HepG2 (cell line): ENCODE measurements at regions not wholly inside any gene's neighbourhood (a gene's known extent, or its start where the extent isn't known, plus 50 kb on each side); places are given as distances from the start of the nearest gene placed in this dataset.

Source experiments
- ATAC-seq: fragments of 200-7000 bp; cut with Tn5 transposase; 3 replicates; pipeline ENCODE4 v1.9.1; 2020; ENCODE audit warnings: mild to moderate bottlenecking, moderate library complexity
- BruUV-seq: library from RNA; stranded (reverse); fragments of 400-500 nt; replicated peaks from 2 replicates; lab custom pipeline; 2021; lab: Mats Ljungman, UMichigan
- CTCF ChIA-PET: fragments of 300-600 bp; formaldehyde crosslinking; extraction: SDS; loops from one replicate; lab custom pipeline; 2021; ENCODE audit warnings: low total read pairs, inconsistent platforms, low intra/inter-chr PET ratio; lab: Yijun Ruan, JAX
- POLR2A ChIA-PET: fragments of 350-600 bp; sonication (Branson Sonifier 250); formaldehyde crosslinking; loops from one replicate; lab custom pipeline; 2020; ENCODE audit warnings: antibody characterized with exemption, inconsistent platforms; lab: Yijun Ruan, JAX
- DNase-seq: peaks from one replicate; pipeline ENCODE4 v3.0.0-alpha.2; 2015; ENCODE audit warnings: low spot score
- FAIRE-seq: peaks from 3 replicates; lab custom pipeline; 2011; peaks lifted over from hg19 to GRCh38; lab: Jason Lieb, UNC
- H2AFZ ChIP-seq: one replicate; pipeline ENCODE4 v1.6.1; 2011; ENCODE audit warnings: low read length, inconsistent platforms
- H3K27ac ChIP-seq: fragments of 300-600 bp; 3 replicates; pipeline ENCODE4 v1.8.0; 2011; ENCODE audit warnings: mixed run types, mild to moderate bottlenecking, mixed read lengths, low read length, inconsistent platforms; ENCODE audit not compliant: insufficient read depth; ENCODE audit errors: extremely low read length
- H3K27me3 ChIP-seq, 2 experiments: fragments of 200-600 bp in 1 of 2; 2 replicates in 1 of 2; 3 replicates in 1 of 2; pipeline versions ENCODE4 v1.6.0 to v1.8.0; 2011; ENCODE audit warnings: low read length in 2 of 2, mild to moderate bottlenecking in 2 of 2, moderate library complexity in 2 of 2, inconsistent platforms in 1 of 2; ENCODE audit not compliant: insufficient read depth in 2 of 2, control insufficient read depth in 1 of 2
- H3K36me3 ChIP-seq, 2 experiments: fragments of 200-600 bp in 1 of 2; replicated peaks in 1 of 2; 2 replicates in 1 of 2; 3 replicates in 1 of 2; pipeline versions ENCODE4 v1.5.1 to v1.8.0; 2011; ENCODE audit warnings: low read length in 2 of 2, inconsistent platforms in 1 of 2; ENCODE audit not compliant: insufficient read depth in 2 of 2, control insufficient read depth in 1 of 2
- H3K4me1 ChIP-seq: 2 replicates; pipeline ENCODE4 v1.5.1; 2012; ENCODE audit warnings: low read length, inconsistent platforms; ENCODE audit not compliant: insufficient read depth
- H3K4me2 ChIP-seq: 2 replicates; pipeline ENCODE4 v1.6.0; 2011; ENCODE audit warnings: low read depth, low read length, inconsistent platforms
- H3K4me3 ChIP-seq, 3 experiments: fragments of 200-600 bp in 1 of 3; sonication (generic), shearing (Covaris generic) in 1 of 3; replicated peaks in 1 of 3; 2 replicates each; pipeline ENCODE4 v1.5.1; 2011 to 2016; ENCODE audit warnings: low read length in 3 of 3, inconsistent platforms in 2 of 3, low read depth in 2 of 3, mild to moderate bottlenecking in 2 of 3, control low read depth in 1 of 3, mixed read lengths in 1 of 3; ENCODE audit not compliant: insufficient read depth in 1 of 3
- H3K79me2 ChIP-seq: one replicate; pipeline ENCODE4 v1.6.1; 2011; ENCODE audit warnings: low read length, inconsistent platforms; ENCODE audit not compliant: insufficient read depth
- H3K9ac ChIP-seq: 2 replicates; pipeline ENCODE4 v1.6.0; 2011; ENCODE audit warnings: mild to moderate bottlenecking, low read depth, low read length, inconsistent platforms; ENCODE audit not compliant: insufficient read depth
- H3K9me3 ChIP-seq: 2 replicates; pipeline ENCODE4 v1.5.1; 2012; ENCODE audit warnings: mild to moderate bottlenecking, low read length
- H4K20me1 ChIP-seq: 2 replicates; pipeline ENCODE4 v1.6.0; 2011; ENCODE audit warnings: inconsistent platforms, mild to moderate bottlenecking, low read length, moderate library complexity; ENCODE audit not compliant: insufficient read depth
- RBM39 ChIP-seq: fragments of 200-400 bp; formaldehyde crosslinking; IDR thresholded peaks from one replicate; pipeline ENCODE4 v1.6.1; 2018; ENCODE audit warnings: antibody characterized with exemption, mild to moderate bottlenecking, low read depth, low read length; ENCODE audit not compliant: poor library complexity, severe bottlenecking
- WGBS: methylation state at CpG from one replicate; pipeline ENCODE4 v1.1.6; 2017; ENCODE audit warnings: low lambda C conversion rate; 5-methylcytosine and 5-hydroxymethylcytosine counted together
- in situ Hi-C: cut with HindIII; loops from 2 replicates; pipeline ENCODE4 v1.10.0; 2017; ENCODE audit warnings: low pct_unique_long_range_greater_than_20kb; ENCODE audit not compliant: extremely low pct_ligation_motif_present
- intact Hi-C: fragments of 100-400 bp; cut with micrococcal nuclease; formaldehyde crosslinking; loops from one replicate; pipeline ENCODE4 v1.10.0; 2022; ENCODE audit not compliant: unreplicated experiment
- TF ChIP-seq, protein P1 (sequence below): sonication (generic); formaldehyde crosslinking; IDR thresholded peaks from 2 replicates; pipeline ENCODE4 v1.5.0; 2020; ENCODE audit warnings: missing genetic modification reagents, mild to moderate bottlenecking, borderline replicate concordance

DNA sequence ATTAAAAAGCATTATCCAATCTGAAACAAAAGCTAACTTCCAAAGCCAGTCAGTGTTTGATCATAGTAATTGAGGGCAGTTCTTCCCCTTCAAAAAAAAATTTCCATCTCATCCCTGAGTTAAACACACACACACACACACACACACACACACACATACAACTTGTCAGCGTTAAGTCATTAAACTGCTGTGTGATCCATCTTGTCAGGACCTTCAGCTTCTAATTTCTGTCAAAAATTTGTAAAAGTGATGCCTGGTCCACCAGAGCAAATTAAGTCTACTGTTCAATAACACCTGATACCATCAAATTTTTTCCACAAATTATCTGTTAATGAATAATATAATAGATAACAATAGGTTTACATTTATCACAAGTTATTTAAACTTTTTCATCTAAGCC is 198.7 kb downstream of the GPX5 start:
- CTCF ChIA-PET, result no interaction called here

GRCh38 chr6:28725274-28725809 is 198.4 kb downstream of the TRIM27 start:
- FAIRE-seq, result no peak
- Histone ChIP-seq H3K79me2 (no peaks in the 10 kb centered on the region), H2AFZ (no peak overlapping the region), H3K9me3 (no peaks in the 10 kb centered on the region), H3K4me1 (peaks cover 55% of the 10 kb centered on the region), H3K27me3 (peaks cover 0 to 11% of the 10 kb centered on the region in 2 experiments; a peak in 2 of 5 replicates), H3K4me2 (peak overlapping the region; percentile 45; the same call in 1 of the 2 replicates), H3K27ac (no peak overlapping the region), H3K4me3 (no peak overlapping the region), H3K36me3 (no peaks in the 10 kb centered on the region), H4K20me1 (no peaks in the 10 kb centered on the region), H3K9ac (no peak overlapping the region)
- CTCF ChIA-PET, result no interaction called here
- POLR2A ChIA-PET, result no interaction called here
- intact Hi-C loops (loop anchor here (5.0 kb wide), 2 partner anchors 82 to 138 kb away; a partner anchor contains a TSS), in situ Hi-C loops (no loop called here)
- ATAC-seq, result no peak
- TF ChIP-seq RBM39, result no peak
- no peak for DNase-seq
- no TSS peak for BruUV-seq
- WGBS, result 19% methylated on average over 2 of the region's 2 CpGs

More for the DNA sequence above, 198.7 kb downstream of the GPX5 start:
- no TSS peak for BruUV-seq
- no peaks in the 10 kb centered on the region for H3K79me2 ChIP-seq
- no peaks in the 10 kb centered on the region for H3K9me3 ChIP-seq
- H3K4me1 ChIP-seq, result peaks cover 53% of the 10 kb centered on the region
- H3K4me2 ChIP-seq, result no peak overlapping the region
- H3K4me3 ChIP-seq, result no peak overlapping the region
- FAIRE-seq (no peak), DNase-seq (no peak), ATAC-seq (no peak)
- H3K36me3 ChIP-seq, result no peaks in the 10 kb centered on the region
- TF ChIP-seq, protein P1, sequence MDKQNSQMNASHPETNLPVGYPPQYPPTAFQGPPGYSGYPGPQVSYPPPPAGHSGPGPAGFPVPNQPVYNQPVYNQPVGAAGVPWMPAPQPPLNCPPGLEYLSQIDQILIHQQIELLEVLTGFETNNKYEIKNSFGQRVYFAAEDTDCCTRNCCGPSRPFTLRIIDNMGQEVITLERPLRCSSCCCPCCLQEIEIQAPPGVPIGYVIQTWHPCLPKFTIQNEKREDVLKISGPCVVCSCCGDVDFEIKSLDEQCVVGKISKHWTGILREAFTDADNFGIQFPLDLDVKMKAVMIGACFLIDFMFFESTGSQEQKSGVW (CRISPR knock-in tag), result no peak
- POLR2A ChIA-PET, result no interaction called here
- no peak overlapping the region for H3K27ac ChIP-seq
- intact Hi-C loops (no loop called here), in situ Hi-C loops (no loop called here)
- H3K9ac ChIP-seq, result no peak overlapping the region
- H3K27me3 ChIP-seq, result peaks cover 0 to 6% of the 10 kb centered on the region in 2 experiments; a peak in 1 of 5 replicates
- no peak overlapping the region for H2AFZ ChIP-seq
- no peaks in the 10 kb centered on the region for H4K20me1 ChIP-seq
- WGBS, result 92% methylated on average over 1 of the region's 1 CpG
